Muscle of leg (tissue), 3 donors: ENCODE measurements at regions not wholly inside any gene's neighbourhood (a gene's known extent, or its start where the extent isn't known, plus 50 kb on each side); places are given as distances from the start of the nearest gene placed in this dataset.

ENCODE experiments used
- DNase-seq: peaks from one replicate; pipeline ENCODE4 v3.0.0; 2013
- H3K27ac ChIP-seq: one replicate; pipeline ENCODE4 v1.5.1; 2013; ENCODE audit warnings: mild to moderate bottlenecking, low read length, control low read depth
- H3K27me3 ChIP-seq: one replicate; pipeline ENCODE4 v1.6.1; 2013; ENCODE audit warnings: low read length; ENCODE audit not compliant: control insufficient read depth, insufficient read depth
- H3K36me3 ChIP-seq: one replicate; pipeline ENCODE4 v1.6.1; 2013; ENCODE audit warnings: low read length; ENCODE audit not compliant: control insufficient read depth, insufficient read depth
- H3K4me1 ChIP-seq: one replicate; pipeline ENCODE4 v1.6.1; 2013; ENCODE audit warnings: low read length; ENCODE audit not compliant: control insufficient read depth, insufficient read depth
- H3K4me3 ChIP-seq: one replicate; pipeline ENCODE4 v1.5.1; 2013; ENCODE audit warnings: low read length, control low read depth
- H3K9me3 ChIP-seq: replicated peaks from 2 replicates; pipeline ENCODE4 v1.6.1; 2013; ENCODE audit warnings: low read depth, low read length; ENCODE audit not compliant: control insufficient read depth
- WGBS: methylation state at CpG from one replicate; pipeline ENCODE4 v1.1.5; 2013; ENCODE audit warnings: missing lambda C conversion rate; ENCODE audit not compliant: insufficient coverage; 5-methylcytosine and 5-hydroxymethylcytosine counted together

DNA sequence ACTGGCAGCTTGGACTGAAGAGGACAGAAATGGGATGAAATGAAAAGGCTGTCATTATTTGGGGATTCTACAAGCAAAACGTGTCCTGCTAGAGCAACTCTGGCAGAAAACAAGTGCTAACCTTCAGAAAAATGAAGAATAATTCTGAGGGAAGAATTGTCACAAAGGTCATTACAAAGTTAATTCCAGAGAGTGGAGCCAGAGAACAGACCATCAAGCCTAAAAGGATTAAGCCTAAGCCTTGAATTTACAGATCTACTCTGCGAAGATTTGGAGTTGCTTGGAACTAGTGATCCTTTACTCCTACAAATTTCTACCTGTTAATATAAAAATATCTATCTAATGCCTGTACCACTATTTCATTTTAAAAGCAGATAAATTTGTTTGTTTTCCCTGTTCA is 1077.3 kb upstream of the CNTN5 start:
- WGBS: 71% methylated on average over 2 of the region's 2 CpGs
- Histone ChIP-seq H3K4me3 (no peak overlapping the region), H3K9me3 (no peaks in the 10 kb centered on the region), H3K27ac (no peak overlapping the region), H3K27me3 (no peaks in the 10 kb centered on the region), H3K36me3 (no peaks in the 10 kb centered on the region), H3K4me1 (no peaks in the 10 kb centered on the region)
- no peak for DNase-seq

- Histone ChIP-seq H3K9me3 (no peaks in the 10 kb centered on the region), H3K4me3 (no peak overlapping the region), H3K27ac (no peak overlapping the region), H3K27me3 (no peaks in the 10 kb centered on the region), H3K36me3 (no peaks in the 10 kb centered on the region), H3K4me1 (no peaks in the 10 kb centered on the region)
- WGBS: no CpG with 5 or more reads among the region's 1 CpG
- no peak for DNase-seq
Observed at GRCh38 chr11:97948793-97949192, 1072.0 kb upstream of the CNTN5 start.

- DNase-seq: no peak
- H3K4me1 ChIP-seq: no peaks in the 10 kb centered on the region
- WGBS: no CpG with 5 or more reads among the region's 2 CpGs
- no peak overlapping the region for H3K27ac ChIP-seq
- H3K27me3 ChIP-seq: no peaks in the 10 kb centered on the region
- H3K36me3 ChIP-seq: no peaks in the 10 kb centered on the region
- no peak overlapping the region for H3K4me3 ChIP-seq
- H3K9me3 ChIP-seq: no peaks in the 10 kb centered on the region
Observed at GRCh38 chr11:97955595-97955994, 1065.2 kb upstream of the CNTN5 start.

DNA sequence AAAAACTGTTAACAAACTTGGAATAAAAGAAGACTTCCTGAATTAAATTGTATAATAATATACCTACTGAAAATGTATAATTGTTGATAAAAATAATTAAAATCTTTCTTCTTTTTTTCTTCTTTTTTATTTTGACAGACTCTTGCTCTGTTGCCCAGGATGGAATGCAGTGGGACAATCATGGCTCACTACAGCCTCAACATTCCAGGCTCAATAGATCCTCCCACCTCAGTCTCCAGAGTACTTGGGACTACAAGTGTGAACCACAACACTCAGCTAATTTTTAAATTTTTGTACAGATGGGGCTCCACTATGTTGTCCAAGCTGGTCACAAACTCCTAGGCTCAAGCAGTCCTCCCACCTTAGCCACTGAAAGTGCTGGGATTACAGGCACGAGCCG is 1063.8 kb upstream of the CNTN5 start:
- no peak for DNase-seq
- Histone ChIP-seq H3K27me3 (no peaks in the 10 kb centered on the region), H3K27ac (no peak overlapping the region), H3K4me3 (no peak overlapping the region), H3K4me1 (no peaks in the 10 kb centered on the region), H3K36me3 (no peaks in the 10 kb centered on the region), H3K9me3 (no peaks in the 10 kb centered on the region)
- no CpG with 5 or more reads among the region's 2 CpGs for WGBS

DNA sequence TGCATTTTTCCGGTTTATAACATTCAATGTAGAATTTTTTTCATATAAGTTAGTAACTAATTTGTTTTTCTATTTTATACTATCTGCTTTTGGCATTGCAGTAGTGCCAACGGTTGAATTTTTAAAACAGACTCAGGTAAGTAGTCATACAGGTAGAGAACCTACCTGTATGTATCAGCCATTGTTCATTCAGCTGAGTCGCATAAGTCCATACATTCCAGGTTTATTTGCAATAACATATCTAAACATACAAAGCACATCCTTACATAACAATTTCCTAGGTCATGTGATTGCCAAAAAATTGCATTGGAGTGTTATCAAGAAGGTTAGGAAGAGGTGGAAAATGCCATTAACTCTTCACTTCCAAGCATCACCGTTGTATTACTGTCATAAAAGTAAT is 1059.3 kb upstream of the CNTN5 start:
- no peak for DNase-seq
- Histone ChIP-seq H3K9me3 (no peaks in the 10 kb centered on the region), H3K36me3 (no peaks in the 10 kb centered on the region), H3K27ac (no peak overlapping the region), H3K4me3 (no peak overlapping the region), H3K27me3 (no peaks in the 10 kb centered on the region), H3K4me1 (no peaks in the 10 kb centered on the region)
- whole genome bisulfite sequencing: no CpG with 5 or more reads among the region's 4 CpGs

DNA sequence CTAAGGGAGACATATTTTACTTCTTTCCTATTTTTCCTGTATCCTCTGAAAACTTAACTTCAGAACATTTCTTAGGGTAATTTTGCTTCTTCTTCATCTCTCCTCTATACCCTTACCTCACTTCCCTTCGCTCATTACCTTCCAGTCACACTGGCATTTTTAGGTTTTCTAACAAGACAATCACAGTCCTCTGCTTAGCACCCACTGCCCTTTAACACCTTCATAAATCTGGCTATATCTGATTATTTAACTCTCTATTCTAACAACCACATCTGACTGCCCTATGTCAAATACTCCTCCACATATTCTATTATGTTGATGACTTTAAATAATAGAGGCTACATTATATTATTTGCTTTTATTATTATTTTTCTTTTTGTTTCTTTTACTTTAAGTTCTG is 1058.0 kb upstream of the CNTN5 start:
- Histone ChIP-seq H3K4me1 (no peaks in the 10 kb centered on the region), H3K27me3 (no peaks in the 10 kb centered on the region), H3K36me3 (no peaks in the 10 kb centered on the region), H3K9me3 (no peaks in the 10 kb centered on the region), H3K27ac (no peak overlapping the region), H3K4me3 (no peak overlapping the region)
- DNase-seq: no peak
- whole genome bisulfite sequencing: no CpG with 5 or more reads among the region's 1 CpG

GRCh38 chr11:97963528-97964331 is 1057.0 kb upstream of the CNTN5 start:
- DNase-seq: no peak
- Histone ChIP-seq H3K9me3 (no peaks in the 10 kb centered on the region), H3K4me3 (no peak overlapping the region), H3K27ac (no peak overlapping the region), H3K27me3 (no peaks in the 10 kb centered on the region), H3K4me1 (no peaks in the 10 kb centered on the region), H3K36me3 (no peaks in the 10 kb centered on the region)
- WGBS: 100% methylated on average over 1 of the region's 8 CpGs

- DNase-seq: no peak
- WGBS: no CpG with 5 or more reads among the region's 3 CpGs
- H3K4me3 ChIP-seq: no peak overlapping the region
- H3K4me1 ChIP-seq: no peaks in the 10 kb centered on the region
- no peak overlapping the region for H3K27ac ChIP-seq
- H3K36me3 ChIP-seq: no peaks in the 10 kb centered on the region
- no peaks in the 10 kb centered on the region for H3K27me3 ChIP-seq
- no peaks in the 10 kb centered on the region for H3K9me3 ChIP-seq
Observed at GRCh38 chr11:97964332-97965004, 1056.3 kb upstream of the CNTN5 start.

DNA sequence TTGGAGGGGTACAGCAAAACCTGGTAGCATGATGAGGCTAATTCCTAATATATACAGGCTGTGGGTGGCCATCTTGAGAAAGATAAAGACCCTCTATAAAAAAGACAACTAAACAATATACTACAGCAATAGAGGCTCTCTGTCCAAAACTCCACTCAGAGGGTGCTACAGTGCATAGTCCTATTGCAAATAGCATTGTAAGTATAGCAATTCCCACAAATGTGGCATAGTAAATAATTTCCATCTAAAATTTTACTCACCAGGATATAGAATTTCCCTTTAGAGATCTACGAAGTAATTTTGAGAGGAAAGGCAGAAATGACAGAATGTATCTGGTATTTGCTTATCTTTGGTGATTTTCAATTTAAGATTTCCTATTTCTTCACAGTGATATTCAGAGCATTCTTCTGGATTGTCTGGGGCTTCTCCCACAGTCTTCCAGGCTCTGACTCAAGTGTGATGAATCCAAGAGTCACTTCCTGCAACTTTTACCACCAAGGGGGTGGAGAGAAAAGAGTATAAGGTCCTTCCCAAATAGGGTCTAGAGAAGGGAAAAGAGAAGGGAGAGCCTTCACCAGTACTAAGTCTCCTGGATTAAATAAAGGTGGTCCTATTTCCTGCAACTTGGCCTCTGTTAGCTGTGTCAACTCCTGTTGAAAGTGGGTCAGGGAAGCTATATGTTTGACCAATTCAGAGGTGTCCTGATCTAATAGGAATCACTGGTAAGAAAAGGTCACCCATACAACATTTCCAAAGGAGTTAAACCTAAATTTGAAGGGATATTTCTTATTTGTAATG is 1054.7 kb upstream of the CNTN5 start:
- no peaks in the 10 kb centered on the region for H3K4me1 ChIP-seq
- DNase-seq: no peak
- no peak overlapping the region for H3K4me3 ChIP-seq
- no peaks in the 10 kb centered on the region for H3K9me3 ChIP-seq
- no peaks in the 10 kb centered on the region for H3K27me3 ChIP-seq
- no CpG with 5 or more reads among the region's 1 CpG for WGBS
- no peaks in the 10 kb centered on the region for H3K36me3 ChIP-seq
- H3K27ac ChIP-seq: no peak overlapping the region

DNA sequence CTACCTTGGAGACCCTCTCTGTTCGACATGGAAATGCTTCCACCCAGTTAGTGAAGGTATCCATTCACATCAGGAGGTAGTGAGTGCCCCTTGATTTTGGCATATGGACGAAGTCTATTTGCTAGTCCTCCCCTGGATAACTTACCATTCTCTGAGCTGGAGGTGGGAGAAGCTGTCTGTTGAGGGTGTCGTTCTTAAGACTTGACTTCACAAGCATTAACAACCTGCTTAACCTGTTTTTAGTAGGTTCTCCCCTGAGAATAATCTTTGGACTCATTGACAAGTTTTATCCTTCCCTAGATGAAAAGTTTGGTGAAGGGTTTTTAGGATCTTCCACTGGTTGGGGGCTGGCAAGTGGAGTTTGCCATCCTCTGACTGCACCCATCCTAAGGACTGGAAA is 1053.8 kb upstream of the CNTN5 start:
- Histone ChIP-seq H3K9me3 (no peaks in the 10 kb centered on the region), H3K27ac (no peak overlapping the region), H3K36me3 (no peaks in the 10 kb centered on the region), H3K4me1 (no peaks in the 10 kb centered on the region), H3K27me3 (no peaks in the 10 kb centered on the region), H3K4me3 (no peak overlapping the region)
- DNase-seq: no peak
- WGBS: no CpG with 5 or more reads among the region's 3 CpGs
